ENCODE measurements at regions not wholly inside any gene's neighbourhood (a gene's known extent, or its start where the extent isn't known, plus 50 kb on each side); places are given as distances from the start of the nearest gene placed in this dataset.

DNA sequence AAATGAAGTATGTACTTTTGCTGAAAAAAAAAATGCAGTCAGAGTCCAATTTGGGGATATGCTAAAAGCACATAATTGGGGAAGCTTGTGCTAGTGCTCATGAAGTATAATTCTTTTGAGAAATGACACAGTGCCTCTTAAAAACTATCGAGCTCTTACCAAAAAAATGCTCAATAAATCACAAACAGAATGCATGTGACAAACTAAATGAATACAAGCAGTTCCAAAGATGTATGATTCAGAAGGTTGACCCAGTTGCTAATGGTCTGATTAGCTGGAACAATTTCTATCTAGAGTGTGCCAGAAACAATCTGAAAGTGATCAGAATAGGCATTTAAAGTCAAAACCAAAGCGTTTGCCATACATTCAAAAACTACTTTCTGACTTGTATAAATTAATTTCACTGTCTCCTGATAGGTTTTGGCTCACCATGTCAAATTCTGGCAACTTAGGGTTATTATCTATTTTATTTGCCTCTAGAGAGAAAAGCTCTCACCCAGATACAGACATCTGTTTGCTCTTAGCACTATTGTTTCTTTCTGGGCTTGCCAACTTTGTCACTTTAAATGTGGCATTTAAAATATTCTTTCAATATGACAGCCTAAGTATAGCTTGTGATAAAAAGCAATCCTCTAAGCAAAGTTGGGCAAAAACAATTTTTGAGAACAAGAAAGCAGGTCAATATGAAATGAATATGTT, 114.7 kb upstream of the AHR start:
- TF ChIP-seq, protein P1, sequence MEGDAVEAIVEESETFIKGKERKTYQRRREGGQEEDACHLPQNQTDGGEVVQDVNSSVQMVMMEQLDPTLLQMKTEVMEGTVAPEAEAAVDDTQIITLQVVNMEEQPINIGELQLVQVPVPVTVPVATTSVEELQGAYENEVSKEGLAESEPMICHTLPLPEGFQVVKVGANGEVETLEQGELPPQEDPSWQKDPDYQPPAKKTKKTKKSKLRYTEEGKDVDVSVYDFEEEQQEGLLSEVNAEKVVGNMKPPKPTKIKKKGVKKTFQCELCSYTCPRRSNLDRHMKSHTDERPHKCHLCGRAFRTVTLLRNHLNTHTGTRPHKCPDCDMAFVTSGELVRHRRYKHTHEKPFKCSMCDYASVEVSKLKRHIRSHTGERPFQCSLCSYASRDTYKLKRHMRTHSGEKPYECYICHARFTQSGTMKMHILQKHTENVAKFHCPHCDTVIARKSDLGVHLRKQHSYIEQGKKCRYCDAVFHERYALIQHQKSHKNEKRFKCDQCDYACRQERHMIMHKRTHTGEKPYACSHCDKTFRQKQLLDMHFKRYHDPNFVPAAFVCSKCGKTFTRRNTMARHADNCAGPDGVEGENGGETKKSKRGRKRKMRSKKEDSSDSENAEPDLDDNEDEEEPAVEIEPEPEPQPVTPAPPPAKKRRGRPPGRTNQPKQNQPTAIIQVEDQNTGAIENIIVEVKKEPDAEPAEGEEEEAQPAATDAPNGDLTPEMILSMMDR (IDR thresholded peaks at IDR 0.05): no peak
- no peak for TF ChIP-seq POLR2A (IDR thresholded peaks at IDR 0.05)

Data from tibial nerve (tissue), 3 donors.